ENCODE measurements at regions not wholly inside any gene's neighbourhood (a gene's known extent, or its start where the extent isn't known, plus 50 kb on each side); places are given as distances from the start of the nearest gene placed in this dataset.

- no peak for TF ChIP-seq POLR2AphosphoS5 (IDR thresholded peaks at IDR 0.05)
- no peak for TF ChIP-seq CTCF (IDR thresholded peaks at IDR 0.05)
- TF ChIP-seq POLR2A (IDR thresholded peaks at IDR 0.05): no peak
Observed at GRCh38 chr5:6145616-6146237, 232.6 kb downstream of the MED10 start.

Measured in sigmoid colon (tissue), 4 donors.